ENCODE measurements at regions not wholly inside any gene's neighbourhood (a gene's known extent, or its start where the extent isn't known, plus 50 kb on each side); places are given as distances from the start of the nearest gene placed in this dataset.

DNA sequence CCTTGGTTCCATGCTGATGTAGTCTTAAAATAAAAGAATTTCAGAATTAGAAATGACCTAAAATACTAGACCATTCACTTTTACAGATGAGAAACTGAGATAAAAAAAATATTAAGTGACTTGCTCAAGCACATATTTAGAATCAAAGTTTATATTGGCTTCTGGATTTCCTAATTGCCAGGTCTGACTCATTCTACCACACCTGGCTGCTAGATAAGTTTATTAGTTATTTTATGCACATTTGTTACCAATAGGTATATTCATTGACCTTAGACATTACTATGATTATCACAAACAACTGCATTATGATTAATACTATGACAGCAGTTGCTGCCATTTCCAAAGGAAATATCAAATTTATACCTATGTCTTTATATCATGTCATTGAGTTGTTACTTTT lies 497.5 kb downstream of the RWDD3 start:
- Histone ChIP-seq H3K4me3 (ENCODE audit: low read length, poor library complexity, severe bottlenecking) (no peak overlapping the region), H3K9me3 (ENCODE audit: insufficient read depth, low read depth, low read length) (no peaks in the 10 kb centered on the region)

DNA sequence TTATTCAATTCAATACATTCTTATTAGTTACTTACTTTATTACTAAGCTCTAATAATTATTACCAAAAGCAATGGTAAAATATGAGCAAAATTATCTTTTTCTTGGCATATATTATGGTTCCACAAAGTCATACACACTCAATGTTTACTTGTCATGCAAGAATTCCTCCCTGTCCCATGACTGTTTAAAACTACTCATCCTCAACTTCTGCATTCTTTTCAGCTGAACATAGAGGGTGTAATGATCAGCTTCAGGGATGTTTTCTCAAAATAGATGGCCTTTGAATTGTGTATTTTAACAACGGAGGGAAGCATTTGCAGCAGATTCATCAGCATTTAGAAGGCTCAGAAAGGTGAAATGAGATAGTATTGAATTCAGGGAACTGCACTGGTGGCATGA lies 499.0 kb downstream of the RWDD3 start:
- Histone ChIP-seq H3K4me2 (ENCODE audit: low read depth, low read length, poor library complexity, severe bottlenecking) (no peak overlapping the region), H3F3A (ENCODE audit: low read depth) (no peaks in the 10 kb centered on the region), H3K4me1 (ENCODE audit: insufficient read depth, low read length, poor library complexity, severe bottlenecking) (no peaks in the 10 kb centered on the region), H2AFZ (ENCODE audit: low read length) (no peak overlapping the region), H3K36me3 (ENCODE audit: insufficient read depth, low read length) (no peaks in the 10 kb centered on the region), H3K27me3 (ENCODE audit: insufficient read depth, low read length, poor library complexity, severe bottlenecking) (no peaks in the 10 kb centered on the region), H3K79me2 (ENCODE audit: insufficient read depth, low read length) (no peaks in the 10 kb centered on the region), H3K9me2 (replicated peaks; ENCODE audit: low read depth, low read length) (no peaks in the 10 kb centered on the region), H4K20me1 (ENCODE audit: insufficient read depth, low read length, poor library complexity, severe bottlenecking) (no peaks in the 10 kb centered on the region), H3K9ac (ENCODE audit: low read depth, low read length, poor library complexity, severe bottlenecking) (no peak overlapping the region), H3K4me3 (ENCODE audit: low read length, poor library complexity, severe bottlenecking) (no peak overlapping the region), H3K9me3 (ENCODE audit: insufficient read depth, low read depth, low read length) (no peaks in the 10 kb centered on the region)
- TF ChIP-seq CTCF (conservative IDR thresholded peaks at IDR 0.05; ENCODE audit: low read length) (no peak), EZH2phosphoT487 (IDR thresholded peaks at IDR 0.05; ENCODE audit: borderline replicate concordance) (no peak)

More for the DNA sequence above, 497.5 kb downstream of the RWDD3 start:
- H3K27me3 ChIP-seq (ENCODE audit: insufficient read depth, low read length, poor library complexity, severe bottlenecking): no peaks in the 10 kb centered on the region
- TF ChIP-seq CTCF (conservative IDR thresholded peaks at IDR 0.05; ENCODE audit: low read length): no peak
- no peak for TF ChIP-seq EZH2phosphoT487 (IDR thresholded peaks at IDR 0.05; ENCODE audit: borderline replicate concordance)
- no peaks in the 10 kb centered on the region for H3K79me2 ChIP-seq (ENCODE audit: insufficient read depth, low read length)
- H3K36me3 ChIP-seq (ENCODE audit: insufficient read depth, low read length): no peaks in the 10 kb centered on the region
- no peaks in the 10 kb centered on the region for H4K20me1 ChIP-seq (ENCODE audit: insufficient read depth, low read length, poor library complexity, severe bottlenecking)
- H3K4me2 ChIP-seq (ENCODE audit: low read depth, low read length, poor library complexity, severe bottlenecking): no peak overlapping the region
- H3K9me2 ChIP-seq (replicated peaks; ENCODE audit: low read depth, low read length): no peaks in the 10 kb centered on the region
- H2AFZ ChIP-seq (ENCODE audit: low read length): no peak overlapping the region
- H3K4me1 ChIP-seq (ENCODE audit: insufficient read depth, low read length, poor library complexity, severe bottlenecking): no peaks in the 10 kb centered on the region
- H3K9ac ChIP-seq (ENCODE audit: low read depth, low read length, poor library complexity, severe bottlenecking): no peak overlapping the region
- no peaks in the 10 kb centered on the region for H3F3A ChIP-seq (ENCODE audit: low read depth)

DNA sequence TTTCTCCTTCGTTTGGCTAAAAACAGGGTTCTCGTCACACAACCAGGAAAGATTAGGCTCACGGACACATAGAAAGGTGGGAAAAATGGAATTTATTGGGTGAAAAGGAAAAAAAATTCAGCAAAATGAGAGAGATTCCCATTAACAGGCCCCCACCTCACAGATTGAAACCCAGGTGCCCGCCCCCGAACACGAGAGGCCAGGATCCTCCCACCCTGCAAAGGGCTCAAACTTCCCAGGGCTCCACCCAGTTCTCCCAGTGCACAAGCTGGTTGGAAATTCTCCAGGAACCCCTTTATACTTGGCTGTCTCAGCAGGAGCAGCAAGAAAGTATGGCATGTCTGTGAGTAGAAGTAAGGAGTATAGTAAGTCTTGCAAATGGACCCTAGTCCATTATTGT lies 499.7 kb downstream of the RWDD3 start:
- H3K4me2 ChIP-seq (ENCODE audit: low read depth, low read length, poor library complexity, severe bottlenecking): no peak overlapping the region
- no peaks in the 10 kb centered on the region for H3K36me3 ChIP-seq (ENCODE audit: insufficient read depth, low read length)
- H3K4me3 ChIP-seq (ENCODE audit: low read length, poor library complexity, severe bottlenecking): no peak overlapping the region
- no peaks in the 10 kb centered on the region for H3K9me2 ChIP-seq (replicated peaks; ENCODE audit: low read depth, low read length)
- H3K27me3 ChIP-seq (ENCODE audit: insufficient read depth, low read length, poor library complexity, severe bottlenecking): no peaks in the 10 kb centered on the region
- H3K79me2 ChIP-seq (ENCODE audit: insufficient read depth, low read length): no peaks in the 10 kb centered on the region
- no peak overlapping the region for H2AFZ ChIP-seq (ENCODE audit: low read length)
- H3K4me1 ChIP-seq (ENCODE audit: insufficient read depth, low read length, poor library complexity, severe bottlenecking): no peaks in the 10 kb centered on the region
- H3K9ac ChIP-seq (ENCODE audit: low read depth, low read length, poor library complexity, severe bottlenecking): no peak overlapping the region
- TF ChIP-seq CTCF (conservative IDR thresholded peaks at IDR 0.05; ENCODE audit: low read length) (no peak), EZH2phosphoT487 (IDR thresholded peaks at IDR 0.05; ENCODE audit: borderline replicate concordance) (no peak)
- no peaks in the 10 kb centered on the region for H4K20me1 ChIP-seq (ENCODE audit: insufficient read depth, low read length, poor library complexity, severe bottlenecking)
- no peaks in the 10 kb centered on the region for H3K9me3 ChIP-seq (ENCODE audit: insufficient read depth, low read depth, low read length)
- no peaks in the 10 kb centered on the region for H3F3A ChIP-seq (ENCODE audit: low read depth)
